Ovary (tissue), 7 donors: ENCODE measurements at regions not wholly inside any gene's neighbourhood (a gene's known extent, or its start where the extent isn't known, plus 50 kb on each side); places are given as distances from the start of the nearest gene placed in this dataset.

ENCODE experiments used
- DNase-seq, 5 donors: peaks; one replicate each; pipeline ENCODE4 v3.0.0-alpha.2; 2019 to 2020
- H3K27ac ChIP-seq, 2 donors: fragments of 200-600 bp; one replicate each; pipeline versions ENCODE4 v1.5.1 to v1.8.0; 2019 to 2022
- H3K27me3 ChIP-seq: fragments of 200-600 bp; one replicate; pipeline ENCODE4 v1.8.0; 2022
- H3K36me3 ChIP-seq: fragments of 200-600 bp; sonication (generic); one replicate; pipeline ENCODE4 v1.5.1; 2019
- H3K4me1 ChIP-seq: one replicate; pipeline ENCODE4 v1.8.1; 2013; ENCODE audit warnings: mild to moderate bottlenecking, moderate library complexity; ENCODE audit not compliant: insufficient read depth
- H3K4me3 ChIP-seq: fragments of 200-600 bp; sonication (generic); one replicate; pipeline ENCODE4 v1.5.1; 2017
- H3K9me3 ChIP-seq, 2 donors: fragments of 200-600 bp in 1 of 2; sonication (generic) in 1 of 2; one replicate each; pipeline versions ENCODE4 v1.5.1 to v1.8.1; 2013 to 2019; ENCODE audit warnings: mild to moderate bottlenecking in 1 of 2, moderate library complexity in 1 of 2
- CTCF ChIP-seq, 3 donors: fragments of 450-650 bp in 2 of 3; fragments of 200-600 bp in 1 of 3; IDR thresholded peaks; one replicate each; pipeline versions ENCODE4 v1.5.1 to v1.8.0; 2016 to 2022; ENCODE audit warnings: antibody characterized with exemption in 3 of 3, mild to moderate bottlenecking in 1 of 3
- EP300 ChIP-seq: sonication (generic); formaldehyde crosslinking; IDR thresholded peaks from one replicate; pipeline ENCODE4 v1.6.1; 2017; ENCODE audit warnings: antibody characterized with exemption
- POLR2A ChIP-seq: fragments of 450-650 bp; IDR thresholded peaks from one replicate; pipeline ENCODE4 v1.6.1; 2017; ENCODE audit warnings: antibody characterized with exemption, mild to moderate bottlenecking, moderate library complexity
- WGBS, 3 donors: extraction: QIAGEN DNeasy Blood & Tissue Kit in 1 of 3; methylation state at CpG; one replicate each; pipeline versions ENCODE4 v1.1.5 to v1.1.7; 2013 to 2017; 5-methylcytosine and 5-hydroxymethylcytosine counted together
- intact Hi-C, 4 donors: fragments of 100-400 bp; cut with DNase I; formaldehyde crosslinking; loops; one replicate each; pipeline versions ENCODE4 v1.11.0 to v1.15.1; 2022 to 2023
- donor health status: DM: no; HTN: no; CAD: no; lungs with moderate emphysema.
- donor health status: DM: no; HTN: no; CAD: no.
- donor health status: Bipolar disorder and iron deficiency.
- donor health status: DM: no; HTN: no; CAD: no.
- donor health status: DM: yes; HTN: yes; CAD: no.

- Histone ChIP-seq H3K36me3 (no peaks in the 10 kb centered on the region), H3K4me3 (no peak overlapping the region), H3K27ac (no peak overlapping the region), H3K9me3 (no peaks in the 10 kb centered on the region), H3K27me3 (no peaks in the 10 kb centered on the region), H3K4me1 (no peaks in the 10 kb centered on the region)
- TF ChIP-seq CTCF (IDR thresholded peaks at IDR 0.05): no peak
- no peak for TF ChIP-seq EP300
- TF ChIP-seq POLR2A: no peak
- WGBS, 3 donors: 74 to 81% (median 79%) methylated on average over 2 of the region's 2 CpGs
- intact Hi-C loops: no loop called here
- DNase-seq: no peak
These were observed 1237.5 kb downstream of the ZPLD1 start for GRCh38 chr3:103672346-103672745.

- no peak overlapping the region for H3K4me3 ChIP-seq
- intact Hi-C loops: no loop called here
- no peaks in the 10 kb centered on the region for H3K9me3 ChIP-seq
- no peaks in the 10 kb centered on the region for H3K36me3 ChIP-seq
- TF ChIP-seq EP300: no peak
- no peak overlapping the region for H3K27ac ChIP-seq
- H3K4me1 ChIP-seq: no peaks in the 10 kb centered on the region
- no peaks in the 10 kb centered on the region for H3K27me3 ChIP-seq
- 23 to 26% (median 25%) methylated on average over 4 of the region's 4 CpGs for WGBS, 3 donors
- no peak for DNase-seq
These were observed 1250.1 kb downstream of the ZPLD1 start for GRCh38 chr3:103684904-103685303.

GRCh38 chr3:103685939-103686338 lies 1251.1 kb downstream of the ZPLD1 start:
- Histone ChIP-seq H3K27ac (no peak overlapping the region), H3K4me1 (no peaks in the 10 kb centered on the region), H3K9me3 (peaks cover 0 to under 1% of the 10 kb centered on the region in 2 donors), H3K36me3 (no peaks in the 10 kb centered on the region), H3K4me3 (no peak overlapping the region), H3K27me3 (no peaks in the 10 kb centered on the region)
- intact Hi-C loops: no loop called here
- TF ChIP-seq CTCF (IDR thresholded peaks at IDR 0.05) (no peak), POLR2A (no peak), EP300 (no peak)
- WGBS, 3 donors: 0 to 56% (median 51%) methylated on average over 1 of the region's 1 CpG
- DNase-seq: no peak

- no peak for TF ChIP-seq POLR2A
- no peak for TF ChIP-seq CTCF (IDR thresholded peaks at IDR 0.05)
- TF ChIP-seq EP300: no peak
- intact Hi-C loops: no loop called here
- H3K4me1 ChIP-seq: no peaks in the 10 kb centered on the region
- no peak overlapping the region for H3K27ac ChIP-seq
- H3K9me3 ChIP-seq: peaks cover 0 to 3% of the 10 kb centered on the region in 2 donors
- DNase-seq: no peak
- H3K27me3 ChIP-seq: no peaks in the 10 kb centered on the region
- no peak overlapping the region for H3K4me3 ChIP-seq
- no peaks in the 10 kb centered on the region for H3K36me3 ChIP-seq
These were observed 1255.7 kb downstream of the ZPLD1 start for GRCh38 chr3:103690536-103690935.

GRCh38 chr3:103693831-103694230 lies 1259.0 kb downstream of the ZPLD1 start:
- intact Hi-C loops: no loop called here
- DNase-seq: no peak
- WGBS, 3 donors: 30 to 61% (median 34%) methylated on average over 2 of the region's 2 CpGs
- H3K9me3 ChIP-seq: peaks cover 0 to 3% of the 10 kb centered on the region in 2 donors
- H3K27me3 ChIP-seq: no peaks in the 10 kb centered on the region
- TF ChIP-seq EP300: no peak
- TF ChIP-seq CTCF (IDR thresholded peaks at IDR 0.05): no peak
- no peak for TF ChIP-seq POLR2A
- H3K4me1 ChIP-seq: no peaks in the 10 kb centered on the region
- H3K36me3 ChIP-seq: no peaks in the 10 kb centered on the region
- no peak overlapping the region for H3K4me3 ChIP-seq
- no peak overlapping the region for H3K27ac ChIP-seq
